Thoracic aorta (tissue), 2 donors: ENCODE measurements at regions not wholly inside any gene's neighbourhood (a gene's known extent, or its start where the extent isn't known, plus 50 kb on each side); places are given as distances from the start of the nearest gene placed in this dataset.

Experiments
- ATAC-seq: fragments of 150-250 bp; one replicate; pipeline ENCODE4 v1.8.0; 2017; ENCODE audit warnings: low read depth; ENCODE audit not compliant: insufficient number of reproducible peaks, low FRiP score
- DNase-seq: peaks from one replicate; pipeline ENCODE4 v3.0.0-alpha.2; 2020; ENCODE audit warnings: low spot score
- H3K27ac ChIP-seq, 2 donors: fragments of 200-600 bp; sonication (generic); 1 replicate in 1 of 2; 2 replicates in 1 of 2; pipeline ENCODE4 v1.5.1; 2016; ENCODE audit warnings: mild to moderate bottlenecking in 2 of 2, moderate library complexity in 2 of 2
- H3K27me3 ChIP-seq: fragments of 200-600 bp; sonication (generic); replicated peaks from 2 replicates; pipeline ENCODE4 v1.6.0; 2016; ENCODE audit warnings: mild to moderate bottlenecking; ENCODE audit not compliant: insufficient read depth
- H3K36me3 ChIP-seq: fragments of 200-600 bp; sonication (generic); one replicate; pipeline ENCODE4 v1.5.1; 2016
- H3K4me1 ChIP-seq, 2 donors: fragments of 200-600 bp; sonication (generic); 1 replicate in 1 of 2; 2 replicates in 1 of 2; pipeline versions ENCODE4 v1.5.1 to v1.6.0; 2016; ENCODE audit warnings: low read depth in 2 of 2, mild to moderate bottlenecking in 1 of 2; ENCODE audit not compliant: control insufficient read depth in 1 of 2
- H3K4me3 ChIP-seq: fragments of 200-600 bp; sonication (generic); 2 replicates; pipeline ENCODE4 v1.5.1; 2016; ENCODE audit warnings: mild to moderate bottlenecking
- H3K9me3 ChIP-seq: fragments of 200-600 bp; sonication (generic); 2 replicates; pipeline ENCODE4 v1.5.1; 2016
- CTCF ChIP-seq: fragments of 200-600 bp; sonication (generic); IDR thresholded peaks from one replicate; pipeline ENCODE4 v1.5.1; 2019; ENCODE audit warnings: antibody characterized with exemption

- Histone ChIP-seq H3K27ac (no peak overlapping the region), H3K4me1 (no peaks in the 10 kb centered on the region), H3K36me3 (no peaks in the 10 kb centered on the region), H3K9me3 (no peaks in the 10 kb centered on the region), H3K27me3 (no peaks in the 10 kb centered on the region), H3K4me3 (no peak overlapping the region)
- ATAC-seq (no peak), DNase-seq (no peak)
- no peak for TF ChIP-seq CTCF
Observed at GRCh38 chr10:20521186-20521585, 375.9 kb downstream of the NEBL start.

GRCh38 chr10:20515654-20516053 is 381.5 kb downstream of the NEBL start:
- no peaks in the 10 kb centered on the region for H3K27me3 ChIP-seq
- TF ChIP-seq CTCF, result no peak
- H3K36me3 ChIP-seq, result no peaks in the 10 kb centered on the region
- no peak overlapping the region for H3K4me3 ChIP-seq
- no peaks in the 10 kb centered on the region for H3K4me1 ChIP-seq
- no peak for ATAC-seq
- no peak for DNase-seq
- H3K27ac ChIP-seq, result no peak overlapping the region
- no peaks in the 10 kb centered on the region for H3K9me3 ChIP-seq

- no peak for ATAC-seq
- H3K27me3 ChIP-seq, result no peaks in the 10 kb centered on the region
- H3K9me3 ChIP-seq, result no peaks in the 10 kb centered on the region
- H3K4me1 ChIP-seq, result no peaks in the 10 kb centered on the region
- H3K4me3 ChIP-seq, result no peak overlapping the region
- DNase-seq, result no peak
- TF ChIP-seq CTCF, result no peak
- H3K27ac ChIP-seq, result no peak overlapping the region
- H3K36me3 ChIP-seq, result no peaks in the 10 kb centered on the region
Observed at GRCh38 chr10:20512631-20513030, 384.5 kb downstream of the NEBL start.

- DNase-seq, result no peak
- Histone ChIP-seq H3K36me3 (no peaks in the 10 kb centered on the region), H3K9me3 (no peaks in the 10 kb centered on the region), H3K4me1 (no peaks in the 10 kb centered on the region), H3K27me3 (no peaks in the 10 kb centered on the region), H3K27ac (no peak overlapping the region), H3K4me3 (no peak overlapping the region)
- no peak for TF ChIP-seq CTCF
- ATAC-seq, result no peak
Observed at GRCh38 chr10:20508921-20509320, 388.2 kb downstream of the NEBL start.

- Histone ChIP-seq H3K27me3 (no peaks in the 10 kb centered on the region), H3K9me3 (no peaks in the 10 kb centered on the region), H3K4me1 (no peaks in the 10 kb centered on the region), H3K4me3 (no peak overlapping the region), H3K27ac (no peak overlapping the region), H3K36me3 (no peaks in the 10 kb centered on the region)
- ATAC-seq, result no peak
- no peak for DNase-seq
- no peak for TF ChIP-seq CTCF
Observed at GRCh38 chr10:20502903-20503585, 394.1 kb downstream of the NEBL start.
